OCI-LY1 (cell line): ENCODE measurements at regions not wholly inside any gene's neighbourhood (a gene's known extent, or its start where the extent isn't known, plus 50 kb on each side); places are given as distances from the start of the nearest gene placed in this dataset.

Experiments used
- H2AFZ ChIP-seq: fragments of 200-600 bp; sonication (generic), shearing (Covaris generic); 2 replicates; pipeline ENCODE4 v1.6.0; 2014; ENCODE audit warnings: antibody characterized with exemption, mild to moderate bottlenecking, low read length
- H3F3A ChIP-seq: fragments of 200-600 bp; sonication (generic), shearing (Covaris generic); 2 replicates; pipeline ENCODE4 v1.6.0; 2014; ENCODE audit warnings: mild to moderate bottlenecking, antibody characterized with exemption, low read length, moderate library complexity; ENCODE audit not compliant: insufficient read depth
- H3K27ac ChIP-seq: fragments of 200-600 bp; sonication (generic); 2 replicates; pipeline ENCODE4 v1.5.1; 2014; ENCODE audit warnings: low read length, mixed run types, mild to moderate bottlenecking, low read depth; ENCODE audit not compliant: poor library complexity, severe bottlenecking
- H3K27me3 ChIP-seq: fragments of 200-600 bp; sonication (generic); 2 replicates; pipeline ENCODE4 v1.6.0; 2014; ENCODE audit warnings: antibody characterized with exemption, mild to moderate bottlenecking, low read length, moderate library complexity; ENCODE audit not compliant: insufficient read depth
- H3K36me3 ChIP-seq: fragments of 200-600 bp; sonication (generic); 2 replicates; pipeline ENCODE4 v1.6.1; 2014; ENCODE audit warnings: mild to moderate bottlenecking, antibody characterized with exemption, low read length, moderate library complexity, mixed read lengths; ENCODE audit not compliant: insufficient read depth
- H3K4me1 ChIP-seq: fragments of 200-600 bp; sonication (generic); 2 replicates; pipeline ENCODE4 v1.5.1; 2014; ENCODE audit warnings: mild to moderate bottlenecking, low read length, moderate library complexity; ENCODE audit not compliant: insufficient read depth, severe bottlenecking
- H3K4me2 ChIP-seq: fragments of 200-600 bp; sonication (generic), shearing (Covaris generic); 2 replicates; pipeline ENCODE4 v1.6.1; 2014; ENCODE audit warnings: low read length
- H3K4me3 ChIP-seq: fragments of 200-600 bp; sonication (generic); 2 replicates; pipeline ENCODE4 v1.5.1; 2014; ENCODE audit warnings: low read length, low read depth, mild to moderate bottlenecking, mixed read lengths; ENCODE audit not compliant: poor library complexity, severe bottlenecking
- H3K79me2 ChIP-seq: fragments of 200-600 bp; shearing (Covaris generic); 2 replicates; pipeline ENCODE4 v1.6.1; 2016; ENCODE audit warnings: mixed run types, low read length, mixed read lengths; ENCODE audit not compliant: insufficient read depth
- H3K9ac ChIP-seq: fragments of 200-600 bp; sonication (generic), shearing (Covaris generic); 2 replicates; pipeline ENCODE4 v1.6.1; 2014; ENCODE audit warnings: mild to moderate bottlenecking, low read length, mixed read lengths
- H3K9me2 ChIP-seq: fragments of 200-600 bp; sonication (generic), shearing (Covaris generic); 2 replicates; pipeline ENCODE4 v1.6.1; 2014; ENCODE audit warnings: low read depth, mild to moderate bottlenecking, low read length, mixed read lengths
- H3K9me3 ChIP-seq: fragments of 200-600 bp; shearing (Covaris generic); 2 replicates; pipeline ENCODE4 v1.6.1; 2014; ENCODE audit warnings: low read length, mixed read lengths
- H4K20me1 ChIP-seq: fragments of 200-600 bp; sonication (generic), shearing (Covaris generic); 2 replicates; pipeline ENCODE4 v1.6.0; 2016; ENCODE audit warnings: mild to moderate bottlenecking, low read length; ENCODE audit not compliant: insufficient read depth
- CTCF ChIP-seq: fragments of 200-600 bp; sonication (generic), shearing (Covaris generic); IDR thresholded peaks from 2 replicates; pipeline ENCODE4 v1.5.1; 2017; ENCODE audit warnings: mild to moderate bottlenecking, antibody characterized with exemption, low read length, moderate library complexity, mixed read lengths
- EZH2 ChIP-seq: fragments of 200-600 bp; sonication (generic), shearing (Covaris generic); IDR thresholded peaks from 2 replicates; pipeline ENCODE4 v1.8.0; 2017; ENCODE audit warnings: borderline replicate concordance, mixed run types, mild to moderate bottlenecking, antibody characterized with exemption, low read length, moderate library complexity, mixed read lengths

GRCh38 chr14:61893371-61893940, 131.2 kb downstream of the SNAPC1 start:
- Histone ChIP-seq H2AFZ (no peak overlapping the region), H3K9me2 (no peaks in the 10 kb centered on the region), H3K36me3 (no peaks in the 10 kb centered on the region), H3K4me1 (peaks cover 5% of the 10 kb centered on the region), H3K4me3 (no peak overlapping the region), H3K4me2 (no peak overlapping the region), H3K9me3 (no peaks in the 10 kb centered on the region), H3K79me2 (no peaks in the 10 kb centered on the region), H3K27me3 (no peaks in the 10 kb centered on the region), H3F3A (no peaks in the 10 kb centered on the region), H4K20me1 (no peaks in the 10 kb centered on the region), H3K27ac (no peak overlapping the region), H3K9ac (no peak overlapping the region)
- TF ChIP-seq EZH2 (no peak), CTCF (no peak)

GRCh38 chr14:61894452-61895077, 132.3 kb downstream of the SNAPC1 start:
- peaks cover 5% of the 10 kb centered on the region for H3K4me1 ChIP-seq
- no peaks in the 10 kb centered on the region for H3K9me2 ChIP-seq
- H3K27ac ChIP-seq, result no peak overlapping the region
- no peaks in the 10 kb centered on the region for H3K27me3 ChIP-seq
- H3K4me3 ChIP-seq, result no peak overlapping the region
- no peaks in the 10 kb centered on the region for H4K20me1 ChIP-seq
- TF ChIP-seq EZH2 (no peak), CTCF (peak; percentile 78)
- no peak overlapping the region for H2AFZ ChIP-seq
- no peaks in the 10 kb centered on the region for H3K9me3 ChIP-seq
- no peaks in the 10 kb centered on the region for H3K36me3 ChIP-seq
- H3F3A ChIP-seq, result no peaks in the 10 kb centered on the region
- no peak overlapping the region for H3K9ac ChIP-seq
- no peak overlapping the region for H3K4me2 ChIP-seq
- no peaks in the 10 kb centered on the region for H3K79me2 ChIP-seq

GRCh38 chr14:61897300-61897699, 135.1 kb downstream of the SNAPC1 start:
- H3K27ac ChIP-seq, result no peak overlapping the region
- TF ChIP-seq CTCF (no peak), EZH2 (no peak)
- no peak overlapping the region for H3K4me3 ChIP-seq
- no peaks in the 10 kb centered on the region for H3F3A ChIP-seq
- H3K36me3 ChIP-seq, result no peaks in the 10 kb centered on the region
- no peaks in the 10 kb centered on the region for H4K20me1 ChIP-seq
- no peak overlapping the region for H3K9ac ChIP-seq
- no peaks in the 10 kb centered on the region for H3K9me2 ChIP-seq
- H3K4me2 ChIP-seq, result no peak overlapping the region
- no peaks in the 10 kb centered on the region for H3K9me3 ChIP-seq
- no peak overlapping the region for H2AFZ ChIP-seq
- H3K4me1 ChIP-seq, result no peaks in the 10 kb centered on the region
- no peaks in the 10 kb centered on the region for H3K79me2 ChIP-seq
- H3K27me3 ChIP-seq, result no peaks in the 10 kb centered on the region
